HG02610 (cell line): ENCODE measurements at regions not wholly inside any gene's neighbourhood (a gene's known extent, or its start where the extent isn't known, plus 50 kb on each side); places are given as distances from the start of the nearest gene placed in this dataset.
"Not testable (repeated sequence)": the region's sequence is repeated elsewhere in the genome, so short reads cannot be mapped to it uniquely, and the experiment has no call there.

ENCODE experiments used
- ATAC-seq: cut with Tn5 transposase; IDR thresholded peaks from one replicate; pipeline ENCODE4 v1.9.1; 2021; ENCODE audit warnings: mild to moderate bottlenecking, moderate library complexity; ENCODE audit not compliant: unreplicated experiment

GRCh38 chr11:90531001-90531400, 308.2 kb upstream of the CHORDC1 start:
- ATAC-seq, result no peak

- ATAC-seq, result no peak
Observed at GRCh38 chr11:90525962-90526361, 303.1 kb upstream of the CHORDC1 start.

- ATAC-seq, result peak; percentile 84
Observed at GRCh38 chr11:90512846-90513245, 290.0 kb upstream of the CHORDC1 start.

- no peak for ATAC-seq
Observed at GRCh38 chr11:90510839-90511238, 288.0 kb upstream of the CHORDC1 start.

- ATAC-seq, result no peak
Observed at GRCh38 chr11:90500922-90501568, 278.2 kb upstream of the CHORDC1 start.

- no peak for ATAC-seq
Observed at GRCh38 chr11:90496722-90497121, 273.9 kb upstream of the CHORDC1 start.

GRCh38 chr11:90493379-90493778, 270.5 kb upstream of the CHORDC1 start:
- ATAC-seq, result no peak

- ATAC-seq, result no peak
Observed at GRCh38 chr11:90491466-90491865, 268.6 kb upstream of the CHORDC1 start.

GRCh38 chr11:90476442-90477007, 253.7 kb upstream of the CHORDC1 start:
- peak; percentile 59 for ATAC-seq

GRCh38 chr11:90468923-90469322, 246.1 kb upstream of the CHORDC1 start:
- ATAC-seq, result no peak

GRCh38 chr11:90465553-90465952, 242.7 kb upstream of the CHORDC1 start:
- ATAC-seq, result no peak

GRCh38 chr11:90455347-90455920, 232.6 kb upstream of the CHORDC1 start:
- ATAC-seq, result not testable (repeated sequence)

- no peak for ATAC-seq
Observed at GRCh38 chr11:90453525-90453924, 230.7 kb upstream of the CHORDC1 start.

GRCh38 chr11:90449606-90450005, 226.8 kb upstream of the CHORDC1 start:
- no peak for ATAC-seq

- ATAC-seq, result no peak
Observed at GRCh38 chr11:90448256-90448655, 225.4 kb upstream of the CHORDC1 start.

GRCh38 chr11:90447618-90448017, 224.8 kb upstream of the CHORDC1 start:
- no peak for ATAC-seq

GRCh38 chr11:90446207-90446606, 223.4 kb upstream of the CHORDC1 start:
- ATAC-seq, result no peak

- ATAC-seq, result no peak
Observed at GRCh38 chr11:90438069-90438468, 215.2 kb upstream of the CHORDC1 start.

- ATAC-seq, result no peak
Observed at GRCh38 chr11:90434858-90435257, 212.0 kb upstream of the CHORDC1 start.

- no peak for ATAC-seq
Observed at GRCh38 chr11:90428836-90429235, 206.0 kb upstream of the CHORDC1 start.

- no peak for ATAC-seq
Observed at GRCh38 chr11:90426442-90426841, 203.6 kb upstream of the CHORDC1 start.

GRCh38 chr11:90423378-90423777, 200.5 kb upstream of the CHORDC1 start:
- no peak for ATAC-seq

GRCh38 chr11:90422787-90423186, 199.9 kb upstream of the CHORDC1 start:
- ATAC-seq, result not testable (repeated sequence)
